PC-3 (cell line): ENCODE measurements at regions not wholly inside any gene's neighbourhood (a gene's known extent, or its start where the extent isn't known, plus 50 kb on each side); places are given as distances from the start of the nearest gene placed in this dataset.

Experiments used
- ATAC-seq: fragments of 200-7000 bp; cut with Tn5 transposase; 2 replicates; pipeline ENCODE4 v1.9.1; 2020; ENCODE audit warnings: mild to moderate bottlenecking, moderate library complexity
- BruUV-seq: library from RNA; stranded (reverse); fragments of 400-500 nt; replicated peaks from 2 replicates; lab custom pipeline; 2021; lab: Mats Ljungman, UMichigan
- CTCF ChIA-PET: fragments of 300-600 bp; sonication (Branson Sonifier 250); formaldehyde crosslinking; loops from one replicate; lab custom pipeline; 2022; ENCODE audit warnings: antibody characterized with exemption; lab: Charles Lee
- POLR2A ChIA-PET: fragments of 300-600 bp; sonication (Branson Sonifier 250); formaldehyde crosslinking; loops from one replicate; lab custom pipeline; 2022; ENCODE audit warnings: antibody characterized with exemption; ENCODE audit not compliant: unreplicated experiment; lab: Charles Lee
- DNase-seq: peaks from one replicate; pipeline ENCODE4 v3.0.0-alpha.2; 2015
- H2AFZ ChIP-seq: fragments of 300-600 bp; sonication (generic); 2 replicates; pipeline ENCODE4 v1.6.0; 2016; ENCODE audit warnings: antibody characterized with exemption, low read length
- H3F3A ChIP-seq: fragments of 300-600 bp; sonication (generic); one replicate; pipeline ENCODE4 v1.6.0; 2017; ENCODE audit warnings: antibody characterized with exemption, low read length, control low read depth, mild to moderate bottlenecking; ENCODE audit not compliant: unreplicated experiment
- H3K27ac ChIP-seq: fragments of 300-600 bp; sonication (generic); 2 replicates; pipeline ENCODE4 v1.5.1; 2016; ENCODE audit warnings: mild to moderate bottlenecking, low read length
- H3K27me3 ChIP-seq: fragments of 300-600 bp; sonication (generic); 2 replicates; pipeline ENCODE4 v1.6.1; 2016; ENCODE audit warnings: low read length, mixed read lengths
- H3K36me3 ChIP-seq: fragments of 300-600 bp; sonication (generic); 2 replicates; pipeline ENCODE4 v1.6.1; 2016; ENCODE audit warnings: low read depth, mixed run types, low read length, mixed read lengths
- H3K4me1 ChIP-seq: fragments of 300-600 bp; sonication (generic); 2 replicates; pipeline ENCODE4 v1.5.1; 2016; ENCODE audit warnings: low read length; ENCODE audit not compliant: insufficient read depth
- H3K4me2 ChIP-seq: fragments of 300-600 bp; sonication (generic); 2 replicates; pipeline ENCODE4 v1.6.0; 2016; ENCODE audit warnings: low read length
- H3K4me3 ChIP-seq: fragments of 300-600 bp; sonication (generic); 2 replicates; pipeline ENCODE4 v1.5.1; 2016; ENCODE audit warnings: mild to moderate bottlenecking, low read length, mixed read lengths
- H3K79me2 ChIP-seq: fragments of 300-600 bp; sonication (generic); 2 replicates; pipeline ENCODE4 v1.6.1; 2017; ENCODE audit warnings: low read length, mixed read lengths
- H3K9ac ChIP-seq: fragments of 300-600 bp; sonication (generic); 2 replicates; pipeline ENCODE4 v1.6.0; 2016; ENCODE audit warnings: mild to moderate bottlenecking, low read length
- H3K9me2 ChIP-seq: fragments of 300-600 bp; sonication (generic); replicated peaks from 2 replicates; pipeline ENCODE4 v1.6.1; 2016; ENCODE audit warnings: mixed run types, low read length, mixed read lengths
- H3K9me3 ChIP-seq: fragments of 300-600 bp; sonication (generic); 2 replicates; pipeline ENCODE4 v1.6.1; 2016; ENCODE audit warnings: low read length, mixed read lengths
- H4K20me1 ChIP-seq: fragments of 300-600 bp; sonication (generic); 2 replicates; pipeline ENCODE4 v1.6.1; 2016; ENCODE audit warnings: low read length, mixed read lengths
- CTCF ChIP-seq: fragments of 300-600 bp; sonication (generic); conservative IDR thresholded peaks from 2 replicates; pipeline ENCODE4 v1.5.1; 2017; ENCODE audit warnings: antibody characterized with exemption, low read depth, mild to moderate bottlenecking, low read length
- EZH2 ChIP-seq: fragments of 300-600 bp; sonication (generic); IDR thresholded peaks from one replicate; pipeline ENCODE4 v1.6.1; 2017; ENCODE audit warnings: antibody characterized with exemption, mild to moderate bottlenecking, low read length; ENCODE audit not compliant: unreplicated experiment
- EZH2phosphoT487 ChIP-seq: fragments of 300-600 bp; sonication (generic); IDR thresholded peaks from 2 replicates; pipeline ENCODE4 v1.6.1; 2018; ENCODE audit warnings: mild to moderate bottlenecking, antibody characterized with exemption, low read length, borderline replicate concordance
- intact Hi-C: fragments of 100-400 bp; cut with micrococcal nuclease; formaldehyde crosslinking; loops from 2 replicates; pipeline ENCODE4 v1.9.0; 2023

- Histone ChIP-seq H3F3A (no peaks in the 10 kb centered on the region), H3K9me2 (no peaks in the 10 kb centered on the region), H4K20me1 (no peaks in the 10 kb centered on the region), H3K4me1 (no peaks in the 10 kb centered on the region), H3K4me3 (no peak overlapping the region), H2AFZ (no peak overlapping the region), H3K79me2 (no peaks in the 10 kb centered on the region), H3K27ac (no peak overlapping the region), H3K4me2 (no peak overlapping the region), H3K27me3 (no peaks in the 10 kb centered on the region), H3K36me3 (no peaks in the 10 kb centered on the region), H3K9ac (no peak overlapping the region), H3K9me3 (no peaks in the 10 kb centered on the region)
- no peak for ATAC-seq
- intact Hi-C loops = no loop called here
- TF ChIP-seq EZH2 = no peak
- TF ChIP-seq EZH2phosphoT487 = no peak
- TF ChIP-seq CTCF = no peak
- ChIA-PET POLR2A (no interaction called here), CTCF (interaction anchor here (0.6 kb wide), 1 partner anchor 367 kb away, joined by 3 read pairs; no protein-coding TSS in a partner anchor)
- BruUV-seq = no TSS peak
- no peak for DNase-seq
Measured at GRCh38 chr15:77553257-77553656, 79.5 kb downstream of the LINGO1 start.

DNA sequence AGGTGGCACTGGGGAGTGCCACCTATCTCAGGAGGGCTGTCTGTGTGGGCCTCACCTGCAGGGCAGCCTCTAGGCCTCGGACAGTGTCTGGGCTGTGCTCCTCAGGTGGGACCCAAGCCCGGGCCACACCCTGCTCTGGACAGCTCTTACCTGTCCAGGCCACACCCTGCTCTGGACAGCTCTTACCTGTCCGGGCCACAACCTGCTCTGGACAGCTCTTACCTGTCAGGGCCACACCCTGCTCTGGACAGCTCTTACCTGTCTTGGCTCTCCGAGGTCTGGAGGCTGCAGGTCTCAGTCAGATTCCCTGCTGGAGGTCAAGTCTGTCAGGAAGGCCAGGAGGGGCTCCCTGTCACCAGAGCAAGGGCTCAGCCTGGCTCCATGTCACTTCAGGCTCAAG lies 80.6 kb downstream of the LINGO1 start:
- no TSS peak for BruUV-seq
- H3K27ac ChIP-seq = no peak overlapping the region
- H3K9me3 ChIP-seq = no peaks in the 10 kb centered on the region
- intact Hi-C loops = no loop called here
- no peak for DNase-seq
- no peaks in the 10 kb centered on the region for H3F3A ChIP-seq
- no peaks in the 10 kb centered on the region for H3K9me2 ChIP-seq
- CTCF ChIA-PET = no interaction called here
- no peaks in the 10 kb centered on the region for H3K36me3 ChIP-seq
- no peak overlapping the region for H3K9ac ChIP-seq
- H3K79me2 ChIP-seq = no peaks in the 10 kb centered on the region
- no peak for ATAC-seq
- POLR2A ChIA-PET = no interaction called here
- H4K20me1 ChIP-seq = no peaks in the 10 kb centered on the region
- no peak overlapping the region for H2AFZ ChIP-seq
- no peak overlapping the region for H3K4me2 ChIP-seq
- H3K4me1 ChIP-seq = no peaks in the 10 kb centered on the region
- no peaks in the 10 kb centered on the region for H3K27me3 ChIP-seq
- H3K4me3 ChIP-seq = no peak overlapping the region
- TF ChIP-seq CTCF = no peak
- no peak for TF ChIP-seq EZH2
- no peak for TF ChIP-seq EZH2phosphoT487

GRCh38 chr15:77550301-77551251 lies 82.1 kb downstream of the LINGO1 start:
- H3K4me3 ChIP-seq = no peak overlapping the region
- H4K20me1 ChIP-seq = no peaks in the 10 kb centered on the region
- no peaks in the 10 kb centered on the region for H3F3A ChIP-seq
- H3K4me1 ChIP-seq = peaks cover 10% of the 10 kb centered on the region
- no peaks in the 10 kb centered on the region for H3K9me2 ChIP-seq
- TF ChIP-seq CTCF (no peak), EZH2phosphoT487 (no peak), EZH2 (no peak)
- intact Hi-C loops = no loop called here
- no peaks in the 10 kb centered on the region for H3K79me2 ChIP-seq
- no TSS peak for BruUV-seq
- H2AFZ ChIP-seq = no peak overlapping the region
- H3K27me3 ChIP-seq = no peaks in the 10 kb centered on the region
- no peak overlapping the region for H3K4me2 ChIP-seq
- H3K9ac ChIP-seq = no peak overlapping the region
- DNase-seq (no peak), ATAC-seq (no peak)
- POLR2A ChIA-PET = no interaction called here
- no peaks in the 10 kb centered on the region for H3K9me3 ChIP-seq
- no peaks in the 10 kb centered on the region for H3K36me3 ChIP-seq
- CTCF ChIA-PET = no interaction called here
- H3K27ac ChIP-seq = no peak overlapping the region
